Esophagus (tissue), 2 donors: ENCODE measurements at regions not wholly inside any gene's neighbourhood (a gene's known extent, or its start where the extent isn't known, plus 50 kb on each side); places are given as distances from the start of the nearest gene placed in this dataset.

ENCODE experiments used
- H3K27ac ChIP-seq, 2 donors: one replicate each; pipeline ENCODE4 v1.5.1; 2013; ENCODE audit warnings: low read depth in 2 of 2, mild to moderate bottlenecking in 2 of 2, inconsistent platforms in 1 of 2, low read length in 1 of 2, moderate library complexity in 1 of 2
- H3K27me3 ChIP-seq, 2 donors: one replicate each; pipeline ENCODE4 v1.6.1; 2013; ENCODE audit warnings: low read length in 2 of 2, control low read depth in 1 of 2, mild to moderate bottlenecking in 1 of 2; ENCODE audit not compliant: insufficient read depth in 2 of 2, control insufficient read depth in 1 of 2
- H3K36me3 ChIP-seq, 2 donors: one replicate each; pipeline ENCODE4 v1.6.1; 2013; ENCODE audit warnings: low read length in 1 of 2; ENCODE audit not compliant: control insufficient read depth in 2 of 2, insufficient read depth in 2 of 2
- H3K4me1 ChIP-seq, 2 donors: one replicate each; pipeline ENCODE4 v1.6.1; 2013; ENCODE audit warnings: low read length in 1 of 2; ENCODE audit not compliant: control insufficient read depth in 2 of 2, insufficient read depth in 2 of 2
- H3K4me3 ChIP-seq, 2 donors: one replicate each; pipeline ENCODE4 v1.5.1; 2013; ENCODE audit warnings: low read length in 2 of 2, mild to moderate bottlenecking in 2 of 2, low read depth in 1 of 2, moderate library complexity in 1 of 2
- H3K9me3 ChIP-seq, 2 donors: one replicate each; pipeline ENCODE4 v1.6.1; 2013; ENCODE audit warnings: mild to moderate bottlenecking in 2 of 2, low read depth in 1 of 2, low read length in 1 of 2, moderate library complexity in 1 of 2; ENCODE audit not compliant: control insufficient read depth in 2 of 2, insufficient read depth in 1 of 2
- WGBS, 2 donors: extraction: QIAGEN DNeasy Blood & Tissue Kit; methylation state at CpG; one replicate each; pipeline ENCODE4 v1.1.7; 2013; 5-methylcytosine and 5-hydroxymethylcytosine counted together
- donor health status: healthy with polysubstance abuse.
- donor health status: Bipolar disorder and iron deficiency.

DNA sequence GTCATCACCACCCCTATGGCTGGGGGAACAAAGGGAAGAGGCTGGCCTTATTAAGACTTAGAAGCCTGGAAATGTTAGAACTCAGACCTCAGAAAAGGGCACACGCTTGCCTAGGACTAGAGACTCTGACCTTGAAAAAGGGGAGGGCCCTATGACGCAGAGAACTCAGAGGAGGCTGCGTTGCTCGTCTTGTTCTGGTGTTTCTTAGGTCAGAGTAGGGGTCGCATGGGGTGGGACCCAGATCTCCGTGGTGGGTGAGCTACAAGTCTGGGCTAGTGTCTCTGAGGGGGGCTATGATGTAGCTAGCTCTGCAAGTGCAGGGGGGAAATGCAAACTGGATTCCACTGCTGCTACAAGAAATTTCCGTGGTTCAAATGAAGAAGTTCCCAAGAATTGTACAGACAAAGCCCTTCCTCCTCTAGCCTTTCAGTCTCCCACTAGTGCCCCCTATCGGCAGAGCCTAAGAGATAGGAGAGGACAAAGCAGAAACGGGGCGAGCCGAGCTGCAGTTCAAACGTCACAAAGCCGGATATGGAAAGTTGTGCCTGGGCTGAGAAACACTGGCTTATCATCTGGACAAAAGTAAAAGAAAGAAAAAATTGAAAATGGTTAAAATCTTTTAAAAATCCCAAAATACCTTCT is 392.9 kb upstream of the ROBO2 start:
- H3K27me3 ChIP-seq = no peaks in the 10 kb centered on the region
- H3K27ac ChIP-seq = no peak overlapping the region
- no peaks in the 10 kb centered on the region for H3K9me3 ChIP-seq
- H3K4me3 ChIP-seq = no peak overlapping the region
- no peaks in the 10 kb centered on the region for H3K4me1 ChIP-seq
- 75 to 77% methylated on average over 13 of the region's 13 CpGs for WGBS, 2 donors
- no peaks in the 10 kb centered on the region for H3K36me3 ChIP-seq

DNA sequence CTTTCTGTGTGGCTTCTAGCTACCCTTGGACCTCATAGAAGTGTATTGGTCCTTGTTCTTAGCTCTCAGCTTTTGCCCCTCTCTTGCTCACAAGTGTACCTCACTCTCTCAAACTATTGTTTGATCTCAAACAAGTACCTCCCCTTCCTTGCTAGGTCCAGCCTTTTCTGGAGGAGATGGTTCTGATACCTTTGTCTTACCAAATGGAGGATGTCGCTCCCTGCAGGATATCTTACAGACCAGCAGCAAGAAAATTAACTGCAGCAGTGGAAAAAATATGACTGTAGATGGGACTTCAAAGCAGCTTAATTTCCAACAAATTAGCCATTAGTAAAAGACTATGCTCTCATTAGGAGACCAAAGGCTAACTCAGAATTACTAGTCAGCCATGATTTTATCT is 388.1 kb upstream of the ROBO2 start:
- no peaks in the 10 kb centered on the region for H3K4me1 ChIP-seq
- H3K27me3 ChIP-seq = no peaks in the 10 kb centered on the region
- 82 to 84% methylated on average over 1 of the region's 1 CpG for WGBS, 2 donors
- H3K27ac ChIP-seq = no peak overlapping the region
- H3K9me3 ChIP-seq = no peaks in the 10 kb centered on the region
- no peak overlapping the region for H3K4me3 ChIP-seq
- no peaks in the 10 kb centered on the region for H3K36me3 ChIP-seq

DNA sequence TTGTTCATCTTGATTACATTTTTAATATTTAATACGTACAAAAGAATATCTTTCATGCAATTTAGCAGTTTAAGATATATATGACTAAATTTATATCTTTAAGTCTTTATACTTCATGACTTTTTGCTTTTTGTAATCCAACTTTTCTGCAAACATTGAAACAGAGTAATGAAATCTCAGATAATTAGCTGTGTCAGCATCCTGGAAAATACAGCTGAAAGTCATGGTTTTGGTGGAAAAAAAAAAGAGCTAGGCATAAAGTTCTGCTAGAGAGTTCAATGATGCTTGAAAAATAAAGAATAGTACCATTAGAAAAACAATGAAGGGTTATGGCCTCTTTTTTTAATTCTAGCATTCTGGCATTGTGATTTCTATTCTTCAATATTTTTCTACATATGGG is 387.4 kb upstream of the ROBO2 start:
- Histone ChIP-seq H3K27me3 (no peaks in the 10 kb centered on the region), H3K9me3 (no peaks in the 10 kb centered on the region), H3K4me1 (no peaks in the 10 kb centered on the region), H3K27ac (no peak overlapping the region), H3K4me3 (no peak overlapping the region), H3K36me3 (no peaks in the 10 kb centered on the region)
- WGBS, 2 donors = 81 to 91% methylated on average over 1 of the region's 1 CpG

DNA sequence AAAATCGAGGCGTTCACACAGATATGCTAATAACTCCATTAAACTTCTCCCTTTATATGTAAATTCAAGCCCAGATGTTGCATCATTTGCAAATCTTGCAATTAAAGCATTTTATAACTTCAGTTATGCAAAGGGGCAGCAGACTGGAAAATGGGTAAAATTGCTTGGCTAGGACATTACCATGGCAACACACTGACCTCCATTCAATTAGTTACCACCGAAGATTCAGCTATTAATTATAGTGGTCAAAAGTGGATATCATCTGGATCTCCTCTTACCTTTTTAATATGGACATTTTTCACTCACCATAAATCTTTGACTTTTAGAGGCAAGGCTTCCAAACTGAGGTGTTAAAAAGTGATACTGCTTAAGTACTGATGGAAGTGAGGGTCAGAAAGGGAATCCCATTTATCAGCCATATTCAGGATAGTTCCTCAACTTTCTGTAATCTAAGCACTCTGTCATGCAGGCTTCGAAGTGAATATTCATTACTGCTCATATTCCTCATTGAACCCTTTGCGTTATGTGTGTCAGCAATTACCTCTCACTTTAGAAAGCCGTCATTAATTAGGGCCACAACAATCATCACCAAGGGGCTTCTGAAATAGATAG is 386.2 kb upstream of the ROBO2 start:
- WGBS, 2 donors = 86% methylated on average over 6 of the region's 6 CpGs
- H3K27ac ChIP-seq = no peak overlapping the region
- H3K4me3 ChIP-seq = no peak overlapping the region
- no peaks in the 10 kb centered on the region for H3K4me1 ChIP-seq
- no peaks in the 10 kb centered on the region for H3K27me3 ChIP-seq
- H3K9me3 ChIP-seq = no peaks in the 10 kb centered on the region
- no peaks in the 10 kb centered on the region for H3K36me3 ChIP-seq

DNA sequence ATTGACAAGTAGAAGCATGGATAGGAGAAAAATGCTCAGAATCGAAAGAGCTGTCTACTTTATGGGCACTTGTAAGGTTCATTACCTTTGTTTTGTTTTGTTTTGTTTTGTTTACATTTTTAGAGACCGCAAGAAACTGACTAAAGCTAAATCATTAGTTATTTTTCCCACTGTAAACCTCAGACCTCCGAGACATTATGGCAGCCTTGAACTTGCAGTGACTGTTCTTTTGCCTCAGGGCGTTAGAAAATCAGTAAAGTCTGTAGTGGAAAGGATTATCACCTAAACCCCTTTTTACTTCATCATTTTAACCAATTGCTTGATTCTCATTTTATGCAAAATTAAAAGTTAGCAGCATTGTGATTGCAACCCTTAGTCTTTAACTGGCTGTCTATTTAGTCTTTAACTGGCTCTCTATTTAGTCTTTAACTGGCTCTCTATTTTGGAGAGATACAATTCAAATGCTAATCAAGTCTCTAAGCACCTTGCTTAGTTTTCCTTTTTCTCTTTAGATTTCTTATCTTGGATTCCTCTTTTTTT is 383.3 kb upstream of the ROBO2 start:
- no peaks in the 10 kb centered on the region for H3K36me3 ChIP-seq
- WGBS, 2 donors = 37 to 51% methylated on average over 4 of the region's 4 CpGs
- no peak overlapping the region for H3K27ac ChIP-seq
- H3K27me3 ChIP-seq = no peaks in the 10 kb centered on the region
- H3K4me1 ChIP-seq = no peaks in the 10 kb centered on the region
- H3K4me3 ChIP-seq = no peak overlapping the region
- no peaks in the 10 kb centered on the region for H3K9me3 ChIP-seq

DNA sequence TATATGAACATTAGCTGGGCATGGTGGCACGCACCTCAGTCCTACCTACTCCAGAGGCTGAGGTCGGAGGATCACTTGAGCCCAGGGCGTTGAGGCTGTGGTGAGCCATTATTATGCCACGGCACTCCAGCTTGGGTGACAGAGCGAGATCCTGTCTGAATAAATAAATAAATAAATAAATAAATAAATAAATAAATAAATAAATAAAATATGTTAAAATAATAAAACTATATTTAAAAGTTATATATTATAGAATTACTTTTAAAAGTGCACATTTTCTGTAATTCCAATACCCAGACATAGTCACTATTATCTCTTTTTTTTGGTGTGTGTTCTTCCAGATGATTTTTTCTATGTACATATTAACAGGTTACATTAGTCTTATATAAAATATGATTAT is 382.0 kb upstream of the ROBO2 start:
- H3K27me3 ChIP-seq = no peaks in the 10 kb centered on the region
- H3K4me1 ChIP-seq = no peaks in the 10 kb centered on the region
- H3K27ac ChIP-seq = no peak overlapping the region
- no peaks in the 10 kb centered on the region for H3K9me3 ChIP-seq
- 94 to 97% methylated on average over 5 of the region's 5 CpGs for WGBS, 2 donors
- H3K4me3 ChIP-seq = no peak overlapping the region
- no peaks in the 10 kb centered on the region for H3K36me3 ChIP-seq

DNA sequence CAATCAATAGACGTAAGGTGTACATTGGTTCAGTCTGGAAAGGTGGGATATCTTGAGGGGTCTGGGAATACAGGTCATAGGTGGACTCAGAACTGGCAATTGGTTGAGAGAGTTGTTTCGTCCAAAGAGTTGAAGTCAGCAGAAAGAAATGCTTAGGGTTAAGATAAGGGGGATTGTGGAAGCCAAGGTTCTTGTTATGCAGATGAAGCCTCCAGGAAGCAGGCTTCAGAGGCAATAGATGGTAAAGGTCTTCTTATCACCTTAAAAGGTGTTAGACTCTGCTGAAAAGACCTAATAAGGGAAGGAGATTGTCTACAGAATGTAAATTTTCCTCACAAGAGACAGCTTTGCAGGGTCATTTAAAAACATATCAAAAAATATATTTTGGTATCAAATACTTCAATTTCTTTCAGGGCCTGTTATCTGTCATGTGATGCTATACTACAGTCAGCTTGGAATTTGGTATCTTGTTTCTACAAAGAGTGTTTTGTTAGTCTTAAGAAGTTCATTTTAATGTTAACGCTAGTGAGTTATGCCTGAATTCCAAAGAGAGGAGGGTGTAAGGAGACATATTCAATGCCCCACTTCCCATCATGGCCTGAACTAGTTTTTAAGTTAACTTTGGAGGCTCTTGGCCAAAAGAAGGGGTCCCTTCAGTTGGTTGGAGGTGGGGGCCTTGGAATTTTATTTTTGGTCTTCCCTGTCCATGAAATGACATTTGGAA is 378.2 kb upstream of the ROBO2 start:
- H3K36me3 ChIP-seq = no peaks in the 10 kb centered on the region
- no peak overlapping the region for H3K4me3 ChIP-seq
- no peaks in the 10 kb centered on the region for H3K9me3 ChIP-seq
- no peaks in the 10 kb centered on the region for H3K27me3 ChIP-seq
- H3K4me1 ChIP-seq = no peaks in the 10 kb centered on the region
- H3K27ac ChIP-seq = no peak overlapping the region
- WGBS, 2 donors = 72 to 76% methylated on average over 3 of the region's 3 CpGs

DNA sequence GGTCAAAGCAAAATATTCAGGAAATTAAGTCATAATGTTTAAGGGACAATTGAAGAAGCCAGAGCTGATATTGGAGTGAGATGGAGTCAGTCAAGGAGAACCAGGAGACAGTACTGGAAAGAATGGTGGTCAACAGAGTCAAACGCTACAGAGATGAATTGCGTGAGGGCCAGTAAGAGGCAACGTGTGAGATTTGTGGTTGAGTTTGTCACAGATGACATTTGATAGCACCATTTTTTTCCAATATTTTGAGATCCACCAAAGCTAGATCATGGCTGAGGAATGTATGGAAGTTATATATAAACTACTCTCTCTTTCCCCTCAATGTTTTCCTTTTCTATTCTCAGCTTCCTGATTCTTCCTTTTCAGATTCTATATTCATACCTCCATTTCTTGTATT is 375.1 kb upstream of the ROBO2 start:
- Histone ChIP-seq H3K4me3 (no peak overlapping the region), H3K9me3 (no peaks in the 10 kb centered on the region), H3K36me3 (no peaks in the 10 kb centered on the region), H3K27ac (no peak overlapping the region), H3K4me1 (no peaks in the 10 kb centered on the region), H3K27me3 (no peaks in the 10 kb centered on the region)
- WGBS, 2 donors = 89 to 90% methylated on average over 3 of the region's 3 CpGs

DNA sequence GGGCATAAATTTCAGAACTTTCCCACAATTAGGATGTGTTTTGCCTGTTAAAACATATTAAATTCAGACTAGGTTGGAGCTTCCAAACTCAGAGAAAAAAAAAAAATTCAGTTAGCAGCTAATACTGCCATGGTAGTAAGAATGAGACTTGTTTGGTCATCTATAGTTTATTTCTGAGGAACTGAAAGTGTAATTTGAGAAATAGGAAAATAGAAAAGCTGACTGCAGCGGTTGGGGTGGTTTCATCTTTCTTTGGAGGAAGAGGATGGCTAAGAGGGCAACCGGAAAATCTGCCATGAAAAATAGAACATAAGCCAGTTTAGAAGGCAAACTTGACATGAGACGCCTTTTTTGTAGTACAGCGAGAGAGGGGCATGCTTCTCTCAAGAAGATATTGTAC is 371.2 kb upstream of the ROBO2 start:
- no peaks in the 10 kb centered on the region for H3K36me3 ChIP-seq
- no peaks in the 10 kb centered on the region for H3K9me3 ChIP-seq
- 90 to 93% methylated on average over 4 of the region's 4 CpGs for WGBS, 2 donors
- H3K4me1 ChIP-seq = no peaks in the 10 kb centered on the region
- H3K4me3 ChIP-seq = no peak overlapping the region
- H3K27me3 ChIP-seq = no peaks in the 10 kb centered on the region
- H3K27ac ChIP-seq = no peak overlapping the region
